ENCODE measurements at regions not wholly inside any gene's neighbourhood (a gene's known extent, or its start where the extent isn't known, plus 50 kb on each side); places are given as distances from the start of the nearest gene placed in this dataset.

DNA sequence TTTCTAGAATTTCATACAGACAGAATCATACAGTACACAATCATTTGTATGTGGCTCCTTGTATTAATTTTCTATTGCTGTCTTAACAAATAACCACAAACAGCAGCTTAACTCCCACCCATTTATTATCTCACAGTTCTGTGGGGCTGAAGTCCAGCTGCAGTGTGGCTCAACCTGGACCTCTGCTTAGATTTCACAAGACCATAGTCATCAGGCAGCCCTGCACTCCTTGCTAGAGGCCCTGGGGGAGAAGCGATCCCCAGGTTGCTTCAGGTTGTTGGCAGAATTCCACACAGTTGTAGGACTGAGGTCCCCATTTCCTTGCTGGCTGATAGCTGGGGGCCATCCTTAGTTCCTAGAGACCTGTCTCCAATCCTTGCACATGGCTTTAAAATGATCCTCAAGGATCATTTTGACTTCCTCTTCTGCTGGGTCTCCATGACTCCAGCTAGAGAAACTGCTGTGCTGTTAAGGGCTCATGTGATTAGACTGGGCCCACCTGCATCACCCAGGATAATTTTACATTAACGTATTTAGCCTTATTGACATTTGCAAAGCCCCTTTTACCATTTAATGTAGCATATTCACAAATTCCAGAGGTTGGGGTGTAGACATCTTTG, 60.9 kb upstream of the SMAD1 start:
- TF ChIP-seq, protein P1, sequence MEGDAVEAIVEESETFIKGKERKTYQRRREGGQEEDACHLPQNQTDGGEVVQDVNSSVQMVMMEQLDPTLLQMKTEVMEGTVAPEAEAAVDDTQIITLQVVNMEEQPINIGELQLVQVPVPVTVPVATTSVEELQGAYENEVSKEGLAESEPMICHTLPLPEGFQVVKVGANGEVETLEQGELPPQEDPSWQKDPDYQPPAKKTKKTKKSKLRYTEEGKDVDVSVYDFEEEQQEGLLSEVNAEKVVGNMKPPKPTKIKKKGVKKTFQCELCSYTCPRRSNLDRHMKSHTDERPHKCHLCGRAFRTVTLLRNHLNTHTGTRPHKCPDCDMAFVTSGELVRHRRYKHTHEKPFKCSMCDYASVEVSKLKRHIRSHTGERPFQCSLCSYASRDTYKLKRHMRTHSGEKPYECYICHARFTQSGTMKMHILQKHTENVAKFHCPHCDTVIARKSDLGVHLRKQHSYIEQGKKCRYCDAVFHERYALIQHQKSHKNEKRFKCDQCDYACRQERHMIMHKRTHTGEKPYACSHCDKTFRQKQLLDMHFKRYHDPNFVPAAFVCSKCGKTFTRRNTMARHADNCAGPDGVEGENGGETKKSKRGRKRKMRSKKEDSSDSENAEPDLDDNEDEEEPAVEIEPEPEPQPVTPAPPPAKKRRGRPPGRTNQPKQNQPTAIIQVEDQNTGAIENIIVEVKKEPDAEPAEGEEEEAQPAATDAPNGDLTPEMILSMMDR (IDR thresholded peaks at IDR 0.05): no peak
- TF ChIP-seq POLR2AphosphoS5 (IDR thresholded peaks at IDR 0.05; ENCODE audit: low read depth, low read length): no peak
- TF ChIP-seq, protein P2, sequence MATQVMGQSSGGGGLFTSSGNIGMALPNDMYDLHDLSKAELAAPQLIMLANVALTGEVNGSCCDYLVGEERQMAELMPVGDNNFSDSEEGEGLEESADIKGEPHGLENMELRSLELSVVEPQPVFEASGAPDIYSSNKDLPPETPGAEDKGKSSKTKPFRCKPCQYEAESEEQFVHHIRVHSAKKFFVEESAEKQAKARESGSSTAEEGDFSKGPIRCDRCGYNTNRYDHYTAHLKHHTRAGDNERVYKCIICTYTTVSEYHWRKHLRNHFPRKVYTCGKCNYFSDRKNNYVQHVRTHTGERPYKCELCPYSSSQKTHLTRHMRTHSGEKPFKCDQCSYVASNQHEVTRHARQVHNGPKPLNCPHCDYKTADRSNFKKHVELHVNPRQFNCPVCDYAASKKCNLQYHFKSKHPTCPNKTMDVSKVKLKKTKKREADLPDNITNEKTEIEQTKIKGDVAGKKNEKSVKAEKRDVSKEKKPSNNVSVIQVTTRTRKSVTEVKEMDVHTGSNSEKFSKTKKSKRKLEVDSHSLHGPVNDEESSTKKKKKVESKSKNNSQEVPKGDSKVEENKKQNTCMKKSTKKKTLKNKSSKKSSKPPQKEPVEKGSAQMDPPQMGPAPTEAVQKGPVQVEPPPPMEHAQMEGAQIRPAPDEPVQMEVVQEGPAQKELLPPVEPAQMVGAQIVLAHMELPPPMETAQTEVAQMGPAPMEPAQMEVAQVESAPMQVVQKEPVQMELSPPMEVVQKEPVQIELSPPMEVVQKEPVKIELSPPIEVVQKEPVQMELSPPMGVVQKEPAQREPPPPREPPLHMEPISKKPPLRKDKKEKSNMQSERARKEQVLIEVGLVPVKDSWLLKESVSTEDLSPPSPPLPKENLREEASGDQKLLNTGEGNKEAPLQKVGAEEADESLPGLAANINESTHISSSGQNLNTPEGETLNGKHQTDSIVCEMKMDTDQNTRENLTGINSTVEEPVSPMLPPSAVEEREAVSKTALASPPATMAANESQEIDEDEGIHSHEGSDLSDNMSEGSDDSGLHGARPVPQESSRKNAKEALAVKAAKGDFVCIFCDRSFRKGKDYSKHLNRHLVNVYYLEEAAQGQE (IDR thresholded peaks at IDR 0.05; ENCODE audit: insufficient read depth in 1 of 2, low read depth in 2 of 2, low read length in 1 of 2): no peak

All from Panc1 (cell line).